Activated CD8-positive, alpha-beta memory T cell treated with anti-CD3 and anti-CD28 coated beads, Interleukin-2, amount 50 U/mL, for 48 hours (primary cell): ENCODE measurements at regions not wholly inside any gene's neighbourhood (a gene's known extent, or its start where the extent isn't known, plus 50 kb on each side); places are given as distances from the start of the nearest gene placed in this dataset.
"Not testable (repeated sequence)": the region's sequence is repeated elsewhere in the genome, so short reads cannot be mapped to it uniquely, and the experiment has no call there.

ENCODE experiments used
- DNase-seq: peaks from one replicate; pipeline ENCODE4 v3.0.0-alpha.2; 2020

- no peak for DNase-seq
Observed at GRCh38 chr11:128021349-128022006, 565.9 kb downstream of the ETS1 start.

GRCh38 chr11:128018692-128019091, 568.7 kb downstream of the ETS1 start:
- DNase-seq, result no peak

- DNase-seq, result no peak
Observed at GRCh38 chr11:128005562-128005961, 581.8 kb downstream of the ETS1 start.

GRCh38 chr11:127998421-127998820, 588.9 kb downstream of the ETS1 start:
- no peak for DNase-seq

GRCh38 chr11:127997594-127997993, 589.8 kb downstream of the ETS1 start:
- no peak for DNase-seq

- no peak for DNase-seq
Observed at GRCh38 chr11:127996825-127997224, 590.5 kb downstream of the ETS1 start.

- no peak for DNase-seq
Observed at GRCh38 chr11:127995921-127996320, 591.4 kb downstream of the ETS1 start.

- DNase-seq, result no peak
Observed at GRCh38 chr11:127994736-127995135, 592.6 kb downstream of the ETS1 start.

GRCh38 chr11:127993788-127994187, 593.6 kb downstream of the ETS1 start:
- DNase-seq, result no peak

GRCh38 chr11:127993281-127993680, 594.1 kb downstream of the ETS1 start:
- DNase-seq, result no peak

- no peak for DNase-seq
Observed at GRCh38 chr11:127986073-127986472, 601.3 kb downstream of the ETS1 start.

GRCh38 chr11:127972816-127973215, 614.5 kb downstream of the ETS1 start:
- no peak for DNase-seq

GRCh38 chr11:127971448-127971847, 615.9 kb downstream of the ETS1 start:
- no peak for DNase-seq

- DNase-seq, result no peak
Observed at GRCh38 chr11:127966821-127967220, 620.5 kb downstream of the ETS1 start.

- no peak for DNase-seq
Observed at GRCh38 chr11:127965939-127966668, 621.3 kb downstream of the ETS1 start.

- DNase-seq, result no peak
Observed at GRCh38 chr11:127962416-127962815, 624.9 kb downstream of the ETS1 start.

- no peak for DNase-seq
Observed at GRCh38 chr11:127950162-127950561, 637.2 kb downstream of the ETS1 start.

GRCh38 chr11:127943763-127944162, 643.6 kb downstream of the ETS1 start:
- no peak for DNase-seq

GRCh38 chr11:127943152-127943551, 644.2 kb downstream of the ETS1 start:
- no peak for DNase-seq

GRCh38 chr11:127941554-127941953, 645.8 kb downstream of the ETS1 start:
- not testable (repeated sequence) for DNase-seq

GRCh38 chr11:127939000-127939399, 648.4 kb downstream of the ETS1 start:
- no peak for DNase-seq

GRCh38 chr11:127935081-127935480, 652.3 kb downstream of the ETS1 start:
- no peak for DNase-seq

- not testable (repeated sequence) for DNase-seq
Observed at GRCh38 chr11:127933961-127934360, 653.4 kb downstream of the ETS1 start.

- DNase-seq, result no peak
Observed at GRCh38 chr11:127931803-127932202, 655.6 kb downstream of the ETS1 start.

- no peak for DNase-seq
Observed at GRCh38 chr11:127926721-127927120, 660.6 kb downstream of the ETS1 start.
